ENCODE measurements at regions not wholly inside any gene's neighbourhood (a gene's known extent, or its start where the extent isn't known, plus 50 kb on each side); places are given as distances from the start of the nearest gene placed in this dataset.
A peak's percentile ranks its signal among the peaks of the same experiment; 100 is the strongest.

GRCh38 chr13:31048521-31048920, 113.2 kb downstream of the HSPH1 start:
- Histone ChIP-seq H3K36me3 (ENCODE audit: control insufficient read depth, insufficient read depth, low read length, severe bottlenecking) (no peaks in the 10 kb centered on the region), H3K9ac (ENCODE audit: low read length) (no peak overlapping the region), H3K27me3 (replicated peaks; ENCODE audit: control insufficient read depth, insufficient read depth, low read length) (no peaks in the 10 kb centered on the region), H3K9me3 (ENCODE audit: control insufficient read depth, low read length) (no peaks in the 10 kb centered on the region), H3K4me1 (ENCODE audit: control insufficient read depth, insufficient read depth, low read length) (peaks cover 45% of the 10 kb centered on the region), H3K4me3 (ENCODE audit: low read length) (no peak overlapping the region)
- DNase-seq (ENCODE audit: low read depth): no peak

- Histone ChIP-seq H3K9ac (ENCODE audit: low read length) (no peak overlapping the region), H3K4me3 (ENCODE audit: low read length) (no peak overlapping the region)
- DNase-seq (ENCODE audit: low read depth): peak; percentile 19
Observed at GRCh38 chr13:31046711-31047279, 114.3 kb downstream of the TEX26 start.

GRCh38 chr13:31045286-31046081, 113.0 kb downstream of the TEX26 start:
- Histone ChIP-seq H3K9me3 (ENCODE audit: control insufficient read depth, low read length) (no peaks in the 10 kb centered on the region), H3K27me3 (replicated peaks; ENCODE audit: control insufficient read depth, insufficient read depth, low read length) (no peaks in the 10 kb centered on the region), H3K4me1 (ENCODE audit: control insufficient read depth, insufficient read depth, low read length) (peaks cover 41% of the 10 kb centered on the region), H3K9ac (ENCODE audit: low read length) (peak overlapping the region; percentile 35), H3K4me3 (ENCODE audit: low read length) (no peak overlapping the region), H3K36me3 (ENCODE audit: control insufficient read depth, insufficient read depth, low read length, severe bottlenecking) (no peaks in the 10 kb centered on the region)
- peak; percentile 88 for DNase-seq (ENCODE audit: low read depth)

More at GRCh38 chr13:31046711-31047279, 114.3 kb downstream of the TEX26 start:
- Histone ChIP-seq H3K27me3 (replicated peaks; ENCODE audit: control insufficient read depth, insufficient read depth, low read length) (no peaks in the 10 kb centered on the region), H3K9me3 (ENCODE audit: control insufficient read depth, low read length) (no peaks in the 10 kb centered on the region), H3K36me3 (ENCODE audit: control insufficient read depth, insufficient read depth, low read length, severe bottlenecking) (no peaks in the 10 kb centered on the region), H3K4me1 (ENCODE audit: control insufficient read depth, insufficient read depth, low read length) (peaks cover 45% of the 10 kb centered on the region)

- Histone ChIP-seq H3K27me3 (replicated peaks; ENCODE audit: control insufficient read depth, insufficient read depth, low read length) (no peaks in the 10 kb centered on the region), H3K36me3 (ENCODE audit: control insufficient read depth, insufficient read depth, low read length, severe bottlenecking) (no peaks in the 10 kb centered on the region), H3K4me3 (ENCODE audit: low read length) (no peak overlapping the region), H3K9me3 (ENCODE audit: control insufficient read depth, low read length) (no peaks in the 10 kb centered on the region), H3K4me1 (ENCODE audit: control insufficient read depth, insufficient read depth, low read length) (peaks cover 32% of the 10 kb centered on the region), H3K9ac (ENCODE audit: low read length) (peak overlapping the region; percentile 35)
- DNase-seq (ENCODE audit: low read depth): peak; percentile 93
Observed at GRCh38 chr13:31044364-31045285, 112.2 kb downstream of the TEX26 start.

- Histone ChIP-seq H3K36me3 (ENCODE audit: control insufficient read depth, insufficient read depth, low read length, severe bottlenecking) (no peaks in the 10 kb centered on the region), H3K9ac (ENCODE audit: low read length) (no peak overlapping the region), H3K27me3 (replicated peaks; ENCODE audit: control insufficient read depth, insufficient read depth, low read length) (no peaks in the 10 kb centered on the region), H3K4me1 (ENCODE audit: control insufficient read depth, insufficient read depth, low read length) (peaks cover 25% of the 10 kb centered on the region), H3K9me3 (ENCODE audit: control insufficient read depth, low read length) (no peaks in the 10 kb centered on the region), H3K4me3 (ENCODE audit: low read length) (no peak overlapping the region)
- peak; percentile 19 for DNase-seq (ENCODE audit: low read depth)
Observed at GRCh38 chr13:31043957-31044356, 111.5 kb downstream of the TEX26 start.

- no peaks in the 10 kb centered on the region for H3K27me3 ChIP-seq (replicated peaks; ENCODE audit: control insufficient read depth, insufficient read depth, low read length)
- DNase-seq (ENCODE audit: low read depth): no peak
- H3K9me3 ChIP-seq (ENCODE audit: control insufficient read depth, low read length): no peaks in the 10 kb centered on the region
- H3K4me1 ChIP-seq (ENCODE audit: control insufficient read depth, insufficient read depth, low read length): peaks cover 23% of the 10 kb centered on the region
- no peaks in the 10 kb centered on the region for H3K36me3 ChIP-seq (ENCODE audit: control insufficient read depth, insufficient read depth, low read length, severe bottlenecking)
- no peak overlapping the region for H3K4me3 ChIP-seq (ENCODE audit: low read length)
- no peak overlapping the region for H3K9ac ChIP-seq (ENCODE audit: low read length)
Observed at GRCh38 chr13:31042481-31043165, 110.2 kb downstream of the TEX26 start.

- no peak for DNase-seq (ENCODE audit: low read depth)
- Histone ChIP-seq H3K9ac (ENCODE audit: low read length) (no peak overlapping the region), H3K4me1 (ENCODE audit: control insufficient read depth, insufficient read depth, low read length) (peaks cover 22% of the 10 kb centered on the region), H3K4me3 (ENCODE audit: low read length) (no peak overlapping the region), H3K27me3 (replicated peaks; ENCODE audit: control insufficient read depth, insufficient read depth, low read length) (no peaks in the 10 kb centered on the region), H3K36me3 (ENCODE audit: control insufficient read depth, insufficient read depth, low read length, severe bottlenecking) (no peaks in the 10 kb centered on the region), H3K9me3 (ENCODE audit: control insufficient read depth, low read length) (no peaks in the 10 kb centered on the region)
Observed at GRCh38 chr13:31042049-31042448, 109.6 kb downstream of the TEX26 start.

- DNase-seq (ENCODE audit: low read depth): no peak
- no peak overlapping the region for H3K4me3 ChIP-seq (ENCODE audit: low read length)
- no peaks in the 10 kb centered on the region for H3K27me3 ChIP-seq (replicated peaks; ENCODE audit: control insufficient read depth, insufficient read depth, low read length)
- no peaks in the 10 kb centered on the region for H3K9me3 ChIP-seq (ENCODE audit: control insufficient read depth, low read length)
- H3K36me3 ChIP-seq (ENCODE audit: control insufficient read depth, insufficient read depth, low read length, severe bottlenecking): no peaks in the 10 kb centered on the region
- H3K4me1 ChIP-seq (ENCODE audit: control insufficient read depth, insufficient read depth, low read length): peaks cover 7% of the 10 kb centered on the region
- H3K9ac ChIP-seq (ENCODE audit: low read length): no peak overlapping the region
Observed at GRCh38 chr13:31038834-31039552, 106.5 kb downstream of the TEX26 start.

- Histone ChIP-seq H3K27me3 (replicated peaks; ENCODE audit: control insufficient read depth, insufficient read depth, low read length) (no peaks in the 10 kb centered on the region), H3K4me1 (ENCODE audit: control insufficient read depth, insufficient read depth, low read length) (peaks cover 7% of the 10 kb centered on the region), H3K4me3 (ENCODE audit: low read length) (no peak overlapping the region), H3K36me3 (ENCODE audit: control insufficient read depth, insufficient read depth, low read length, severe bottlenecking) (no peaks in the 10 kb centered on the region), H3K9ac (ENCODE audit: low read length) (no peak overlapping the region), H3K9me3 (ENCODE audit: control insufficient read depth, low read length) (no peaks in the 10 kb centered on the region)
- DNase-seq (ENCODE audit: low read depth): no peak
Observed at GRCh38 chr13:31037874-31038500, 105.5 kb downstream of the TEX26 start.

All from adipocyte (in vitro differentiated cells).